Ishikawa (cell line): ENCODE measurements at regions not wholly inside any gene's neighbourhood (a gene's known extent, or its start where the extent isn't known, plus 50 kb on each side); places are given as distances from the start of the nearest gene placed in this dataset.

Source experiments
- CEBPB ChIP-seq: IDR thresholded peaks from 2 replicates; pipeline ENCODE4 v1.6.1; 2012
- CREB1 ChIP-seq: IDR thresholded peaks from 2 replicates; pipeline ENCODE4 v1.6.1; 2012; ENCODE audit warnings: low read depth
- EGR1 ChIP-seq: IDR thresholded peaks from 2 replicates; pipeline ENCODE4 v1.6.1; 2012
- EP300 ChIP-seq: IDR thresholded peaks from 2 replicates; pipeline ENCODE4 v1.6.1; 2012; ENCODE audit warnings: borderline replicate concordance
- FOXM1 ChIP-seq: IDR thresholded peaks from 2 replicates; pipeline ENCODE4 v1.6.1; 2012; ENCODE audit warnings: low read depth, borderline replicate concordance
- MAX ChIP-seq: IDR thresholded peaks from 2 replicates; pipeline ENCODE4 v1.6.1; 2012
- NFIC ChIP-seq: IDR thresholded peaks from 2 replicates; pipeline ENCODE4 v1.6.1; 2012
- RAD21 ChIP-seq: IDR thresholded peaks from 2 replicates; pipeline ENCODE4 v1.6.1; 2012; ENCODE audit warnings: low read depth
- REST ChIP-seq: IDR thresholded peaks from 2 replicates; pipeline ENCODE4 v1.6.1; 2012; ENCODE audit warnings: low read depth, mild to moderate bottlenecking
- TAF1 ChIP-seq: IDR thresholded peaks from 2 replicates; pipeline ENCODE4 v1.6.1; 2012; ENCODE audit warnings: low read depth, mild to moderate bottlenecking
- TCF12 ChIP-seq: IDR thresholded peaks from 2 replicates; pipeline ENCODE4 v1.6.1; 2012; ENCODE audit warnings: low read depth
- TEAD4 ChIP-seq: IDR thresholded peaks from 2 replicates; pipeline ENCODE4 v1.6.1; 2012
- USF1 ChIP-seq: IDR thresholded peaks from 2 replicates; pipeline ENCODE4 v1.6.1; 2012
- YY1 ChIP-seq: IDR thresholded peaks from 2 replicates; pipeline ENCODE4 v1.6.1; 2012; ENCODE audit warnings: low read depth
- ZBTB7A ChIP-seq: IDR thresholded peaks from 2 replicates; pipeline ENCODE4 v1.6.1; 2012; ENCODE audit warnings: low read depth

- no peak for TF ChIP-seq CEBPB
Observed at GRCh38 chr5:174292348-174292747, 246.8 kb downstream of the NSG2 start.

- TF ChIP-seq TAF1, result no peak
- TF ChIP-seq MAX, result no peak
- TF ChIP-seq TEAD4, result no peak
- TF ChIP-seq EP300, result no peak
- no peak for TF ChIP-seq TCF12
- no peak for TF ChIP-seq NFIC
- no peak for TF ChIP-seq USF1
- no peak for TF ChIP-seq REST
- no peak for TF ChIP-seq RAD21
- no peak for TF ChIP-seq ZBTB7A
- no peak for TF ChIP-seq YY1
- no peak for TF ChIP-seq FOXM1
- no peak for TF ChIP-seq CREB1
- TF ChIP-seq EGR1, result no peak
- no peak for TF ChIP-seq CEBPB
Observed at GRCh38 chr5:174293006-174293405, 247.5 kb downstream of the NSG2 start.

GRCh38 chr5:174293481-174293880 is 248.0 kb downstream of the NSG2 start:
- TF ChIP-seq CREB1 (no peak), NFIC (no peak), USF1 (no peak), EGR1 (no peak)

- no peak for TF ChIP-seq EP300
- TF ChIP-seq YY1, result no peak
- no peak for TF ChIP-seq FOXM1
- TF ChIP-seq ZBTB7A, result no peak
Observed at GRCh38 chr5:174294891-174295620, 249.6 kb downstream of the NSG2 start.

GRCh38 chr5:174295702-174296436 is 250.4 kb downstream of the NSG2 start:
- no peak for TF ChIP-seq REST
- no peak for TF ChIP-seq TAF1
- TF ChIP-seq EP300, result no peak
- TF ChIP-seq MAX, result no peak
- no peak for TF ChIP-seq TCF12
- no peak for TF ChIP-seq EGR1
- TF ChIP-seq USF1, result no peak
- TF ChIP-seq CEBPB, result no peak
- TF ChIP-seq RAD21, result no peak
- TF ChIP-seq TEAD4, result no peak
- TF ChIP-seq NFIC, result no peak
- TF ChIP-seq FOXM1, result no peak
- no peak for TF ChIP-seq CREB1
- no peak for TF ChIP-seq YY1
- no peak for TF ChIP-seq ZBTB7A
